Esophagus squamous epithelium (tissue), 5 donors: ENCODE measurements at regions not wholly inside any gene's neighbourhood (a gene's known extent, or its start where the extent isn't known, plus 50 kb on each side); places are given as distances from the start of the nearest gene placed in this dataset.

Source experiments
- DNase-seq: peaks from one replicate; lab custom pipeline; 2025; lab: John Stamatoyannopoulos, UW
- H3K27ac ChIP-seq, 4 donors: fragments of 200-600 bp; sonication (generic); one replicate each; pipeline ENCODE4 v1.5.1; 2016 to 2019; ENCODE audit warnings: mild to moderate bottlenecking in 1 of 4
- H3K27me3 ChIP-seq, 4 donors: fragments of 200-600 bp; sonication (generic); 1 replicate in 3 of 4; 2 replicates in 1 of 4; pipeline versions ENCODE4 v1.5.1 to v1.6.0; 2017 to 2021; ENCODE audit warnings: antibody characterized with exemption in 1 of 4
- H3K36me3 ChIP-seq, 3 donors: fragments of 200-600 bp; sonication (generic); one replicate each; pipeline ENCODE4 v1.5.1; 2016 to 2019
- H3K4me1 ChIP-seq, 3 donors: fragments of 200-600 bp; sonication (generic); one replicate each; pipeline ENCODE4 v1.5.1; 2017 to 2019
- H3K4me3 ChIP-seq, 4 donors: fragments of 200-600 bp; sonication (generic); 1 replicate in 3 of 4; 2 replicates in 1 of 4; pipeline ENCODE4 v1.5.1; 2016 to 2019; ENCODE audit warnings: mild to moderate bottlenecking in 2 of 4, moderate library complexity in 1 of 4
- H3K9me3 ChIP-seq, 3 donors: fragments of 200-600 bp; sonication (generic); one replicate each; pipeline ENCODE4 v1.5.1; 2016 to 2019
- CTCF ChIP-seq, 6 experiments: fragments of 450-650 bp in 4 of 6; fragments of 200-600 bp in 2 of 6; sonication (generic) in 2 of 6; IDR thresholded peaks; one replicate each; pipeline ENCODE4 v1.5.1; 2016 to 2019; ENCODE audit warnings: antibody characterized with exemption in 6 of 6, mild to moderate bottlenecking in 4 of 6, moderate library complexity in 4 of 6
- POLR2A ChIP-seq, 4 donors: fragments of 450-650 bp; IDR thresholded peaks; one replicate each; pipeline ENCODE4 v1.6.1; 2017; ENCODE audit warnings: antibody characterized with exemption in 4 of 4, mild to moderate bottlenecking in 4 of 4, moderate library complexity in 3 of 4
- WGBS, 2 donors: methylation state at CpG; one replicate each; pipeline ENCODE4 v1.1.5; 2018; 5-methylcytosine and 5-hydroxymethylcytosine counted together
- intact Hi-C: fragments of 100-400 bp; cut with DNase I; formaldehyde crosslinking; loops from one replicate; pipeline ENCODE4 v1.15.0; 2022
- donor health status: DM: yes; HTN: yes; CAD: no.

DNA sequence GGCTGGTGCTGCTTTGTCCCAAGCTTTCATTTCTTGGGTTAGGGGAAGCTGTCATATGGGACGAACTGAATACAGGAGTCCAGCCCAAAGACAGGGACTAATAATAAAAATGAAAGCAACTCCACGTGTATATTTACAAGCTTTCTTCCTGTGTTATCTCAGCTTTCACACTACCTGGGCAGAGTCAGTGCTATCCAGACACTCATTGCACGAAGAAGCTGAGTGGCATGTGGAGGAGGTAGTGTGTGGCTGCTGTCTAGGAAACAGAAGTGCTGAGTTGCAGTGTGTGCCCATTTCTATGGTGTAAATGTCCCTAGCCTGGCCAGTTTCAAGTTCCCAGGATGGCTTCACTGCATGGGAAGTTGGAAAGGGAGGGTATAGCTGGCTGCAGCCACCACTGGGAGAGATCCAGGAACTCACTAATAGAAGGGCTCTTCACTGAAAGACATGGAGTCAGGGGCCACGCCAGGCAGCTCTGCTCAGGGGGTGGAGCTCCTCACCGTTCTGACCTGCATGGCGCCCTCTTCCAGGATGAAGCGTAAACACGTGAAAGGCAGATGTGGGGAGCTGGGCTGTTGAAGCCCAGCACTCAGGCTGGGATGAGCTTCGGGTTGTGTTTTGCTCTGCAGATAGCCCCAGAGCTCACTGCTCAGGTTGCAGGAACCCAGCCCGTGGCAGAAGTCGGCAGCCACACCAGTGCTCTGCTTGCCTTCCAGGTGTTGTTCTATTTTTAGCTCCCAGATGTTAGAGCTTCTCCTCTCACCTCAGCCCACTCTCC lies 116.9 kb downstream of the IRX2 start:
- no peak overlapping the region for H3K27ac ChIP-seq
- no peak overlapping the region for H3K4me3 ChIP-seq
- intact Hi-C loops: no loop called here
- no peaks in the 10 kb centered on the region for H3K4me1 ChIP-seq
- no peak for TF ChIP-seq CTCF (IDR thresholded peaks at IDR 0.05)
- no peak for TF ChIP-seq POLR2A (IDR thresholded peaks at IDR 0.05)
- H3K36me3 ChIP-seq: no peaks in the 10 kb centered on the region
- WGBS, 2 donors: 54 to 66% methylated on average over 7 to 11 of the region's 11 CpGs
- peaks cover 0 to 29% (median 0%) of the 10 kb centered on the region in 4 donors for H3K27me3 ChIP-seq
- H3K9me3 ChIP-seq: no peaks in the 10 kb centered on the region
- no peak for DNase-seq

DNA sequence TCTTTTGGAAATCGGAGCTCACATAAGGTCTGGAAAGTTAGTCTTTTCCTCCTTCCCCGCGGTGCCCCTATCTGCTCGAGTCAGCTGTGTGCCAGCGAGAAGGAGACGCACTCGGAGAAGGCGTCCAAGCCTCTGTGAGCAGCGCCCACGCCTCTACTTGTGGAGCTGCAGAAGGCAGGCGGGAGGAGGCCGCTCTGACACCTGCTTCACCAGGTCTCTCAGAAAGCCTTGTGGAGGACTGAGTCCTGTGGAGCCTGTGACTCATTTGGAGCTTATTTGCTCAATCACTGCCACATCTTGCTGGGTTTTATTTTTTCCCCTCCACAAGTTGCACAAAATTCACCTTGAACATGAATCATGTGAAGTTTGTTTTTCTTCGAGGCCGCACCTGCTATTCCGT lies 117.5 kb downstream of the IRX2 start:
- no peak for TF ChIP-seq POLR2A (IDR thresholded peaks at IDR 0.05)
- TF ChIP-seq CTCF (IDR thresholded peaks at IDR 0.05): no peak
- no peaks in the 10 kb centered on the region for H3K4me1 ChIP-seq
- WGBS, 2 donors: 69 to 70% methylated on average over 11 to 12 of the region's 15 CpGs
- peaks cover 0 to 29% (median 0%) of the 10 kb centered on the region in 4 donors for H3K27me3 ChIP-seq
- no peaks in the 10 kb centered on the region for H3K36me3 ChIP-seq
- H3K27ac ChIP-seq: no peak overlapping the region
- no peaks in the 10 kb centered on the region for H3K9me3 ChIP-seq
- intact Hi-C loops: no loop called here
- H3K4me3 ChIP-seq: no peak overlapping the region
- no peak for DNase-seq

- Histone ChIP-seq H3K27ac (no peak overlapping the region), H3K36me3 (no peaks in the 10 kb centered on the region), H3K4me1 (no peaks in the 10 kb centered on the region), H3K27me3 (peaks cover 0 to 35% (median 0%) of the 10 kb centered on the region in 4 donors), H3K9me3 (no peaks in the 10 kb centered on the region), H3K4me3 (no peak overlapping the region)
- intact Hi-C loops: no loop called here
- no peak for DNase-seq
- TF ChIP-seq POLR2A (IDR thresholded peaks at IDR 0.05): no peak
- no peak for TF ChIP-seq CTCF (IDR thresholded peaks at IDR 0.05)
- 64 to 74% methylated on average over 11 of the region's 11 CpGs for WGBS, 2 donors
These were observed 119.7 kb downstream of the IRX2 start for GRCh38 chr5:2631758-2632157.

GRCh38 chr5:2629045-2629444 lies 122.4 kb downstream of the IRX2 start:
- intact Hi-C loops: no loop called here
- H3K9me3 ChIP-seq: no peaks in the 10 kb centered on the region
- no peaks in the 10 kb centered on the region for H3K36me3 ChIP-seq
- DNase-seq: no peak
- no peak overlapping the region for H3K4me3 ChIP-seq
- no peak for TF ChIP-seq CTCF (IDR thresholded peaks at IDR 0.05)
- WGBS, 2 donors: 30 to 38% methylated on average over 4 of the region's 7 CpGs
- H3K4me1 ChIP-seq: no peaks in the 10 kb centered on the region
- no peak overlapping the region for H3K27ac ChIP-seq
- H3K27me3 ChIP-seq: peaks cover 0 to 20% (median 0%) of the 10 kb centered on the region in 4 donors

GRCh38 chr5:2627867-2628266 lies 123.6 kb downstream of the IRX2 start:
- WGBS, 2 donors: 81 to 86% methylated on average over 13 of the region's 13 CpGs
- no peak for DNase-seq
- intact Hi-C loops: no loop called here

More at GRCh38 chr5:2627867-2628266, 123.6 kb downstream of the IRX2 start:
- Histone ChIP-seq H3K4me1 (no peaks in the 10 kb centered on the region), H3K27me3 (peaks cover 0 to 14% (median 0%) of the 10 kb centered on the region in 4 donors), H3K9me3 (no peaks in the 10 kb centered on the region), H3K27ac (no peak overlapping the region), H3K4me3 (no peak overlapping the region), H3K36me3 (no peaks in the 10 kb centered on the region)
- no peak for TF ChIP-seq CTCF (IDR thresholded peaks at IDR 0.05)
